SK-N-SH treated with all-trans-retinoic acid at 6 μM for 48 hours (cell line): ENCODE measurements at regions not wholly inside any gene's neighbourhood (a gene's known extent, or its start where the extent isn't known, plus 50 kb on each side); places are given as distances from the start of the nearest gene placed in this dataset.
"Not testable (repeated sequence)": the region's sequence is repeated elsewhere in the genome, so short reads cannot be mapped to it uniquely, and the experiment has no call there.

ENCODE experiments used
- OSR1 ChIP-seq: fragments of 250-450 bp; sonication (Bioruptor Pico); IDR thresholded peaks from 2 replicates; pipeline ENCODE4 v1.8.0; 2022; ENCODE audit warnings: moderate library complexity, mild to moderate bottlenecking, inconsistent platforms
- RARB ChIP-seq: fragments of 250-450 bp; sonication (Bioruptor Pico); IDR thresholded peaks from 2 replicates; pipeline ENCODE4 v1.8.0; 2021; ENCODE audit warnings: mild to moderate bottlenecking, moderate library complexity
- ZFP3 ChIP-seq: fragments of 250-450 bp; sonication (Bioruptor Pico); IDR thresholded peaks from 2 replicates; pipeline ENCODE4 v1.5.0; 2020; ENCODE audit warnings: mild to moderate bottlenecking, moderate library complexity

DNA sequence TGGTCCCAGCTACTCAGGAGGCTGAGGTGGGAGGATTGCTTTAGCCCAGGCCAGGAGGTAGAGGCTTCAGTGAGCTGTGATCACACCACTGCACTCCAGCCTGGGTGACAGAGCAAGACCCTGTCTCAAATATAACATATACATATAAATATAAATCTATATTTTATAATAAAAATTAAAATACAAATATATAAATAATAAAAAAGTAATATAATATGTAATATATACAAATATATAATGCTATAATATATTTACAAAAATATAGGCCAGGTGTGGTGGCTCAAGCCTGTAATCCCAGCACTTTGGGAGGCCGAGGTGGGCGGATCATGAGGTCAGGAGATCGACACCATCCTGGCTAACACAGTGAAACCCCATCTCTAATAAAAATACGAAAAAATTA, 131.4 kb downstream of the MFAP3L start:
- TF ChIP-seq RARB, OSR1, ZFP3 (CRISPR knock-in tag): not testable (repeated sequence)
